ENCODE measurements at regions not wholly inside any gene's neighbourhood (a gene's known extent, or its start where the extent isn't known, plus 50 kb on each side); places are given as distances from the start of the nearest gene placed in this dataset.

- TF ChIP-seq ZBTB10 (CRISPR knock-in tag; IDR thresholded peaks at IDR 0.05; ENCODE audit: borderline replicate concordance): no peak
- TF ChIP-seq CREB1 (IDR thresholded peaks at IDR 0.05): no peak
- TF ChIP-seq CREB1 (CRISPR knock-in tag; IDR thresholded peaks at IDR 0.05): peak; percentile 50
- TF ChIP-seq RBAK (CRISPR knock-in tag; IDR thresholded peaks at IDR 0.05): no peak
- TF ChIP-seq, protein P1, sequence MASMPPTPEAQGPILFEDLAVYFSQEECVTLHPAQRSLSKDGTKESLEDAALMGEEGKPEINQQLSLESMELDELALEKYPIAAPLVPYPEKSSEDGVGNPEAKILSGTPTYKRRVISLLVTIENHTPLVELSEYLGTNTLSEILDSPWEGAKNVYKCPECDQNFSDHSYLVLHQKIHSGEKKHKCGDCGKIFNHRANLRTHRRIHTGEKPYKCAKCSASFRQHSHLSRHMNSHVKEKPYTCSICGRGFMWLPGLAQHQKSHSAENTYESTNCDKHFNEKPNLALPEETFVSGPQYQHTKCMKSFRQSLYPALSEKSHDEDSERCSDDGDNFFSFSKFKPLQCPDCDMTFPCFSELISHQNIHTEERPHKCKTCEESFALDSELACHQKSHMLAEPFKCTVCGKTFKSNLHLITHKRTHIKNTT (CRISPR knock-in tag; IDR thresholded peaks at IDR 0.05): no peak
- TF ChIP-seq XRCC5 (optimal IDR thresholded peaks at IDR 0.05; ENCODE audit: low read length): no peak
- TF ChIP-seq ZSCAN21 (CRISPR knock-in tag; IDR thresholded peaks at IDR 0.05; ENCODE audit: borderline replicate concordance): no peak
- TF ChIP-seq ZHX1 (CRISPR knock-in tag; IDR thresholded peaks at IDR 0.05; ENCODE audit: low read depth): no peak
- peak; percentile 26; the same call in 1 of the 2 replicates for TF ChIP-seq RELA (CRISPR knock-in tag; IDR thresholded peaks at IDR 0.05)
- no peak for TF ChIP-seq TBP (CRISPR knock-in tag; IDR thresholded peaks at IDR 0.05)
- peak; percentile 43; the same call in 1 of the 2 replicates for TF ChIP-seq FOXP1 (IDR thresholded peaks at IDR 0.05)
- peak; percentile 84 for TF ChIP-seq FOXP1 (CRISPR knock-in tag; IDR thresholded peaks at IDR 0.05)
- TF ChIP-seq, protein P2, sequence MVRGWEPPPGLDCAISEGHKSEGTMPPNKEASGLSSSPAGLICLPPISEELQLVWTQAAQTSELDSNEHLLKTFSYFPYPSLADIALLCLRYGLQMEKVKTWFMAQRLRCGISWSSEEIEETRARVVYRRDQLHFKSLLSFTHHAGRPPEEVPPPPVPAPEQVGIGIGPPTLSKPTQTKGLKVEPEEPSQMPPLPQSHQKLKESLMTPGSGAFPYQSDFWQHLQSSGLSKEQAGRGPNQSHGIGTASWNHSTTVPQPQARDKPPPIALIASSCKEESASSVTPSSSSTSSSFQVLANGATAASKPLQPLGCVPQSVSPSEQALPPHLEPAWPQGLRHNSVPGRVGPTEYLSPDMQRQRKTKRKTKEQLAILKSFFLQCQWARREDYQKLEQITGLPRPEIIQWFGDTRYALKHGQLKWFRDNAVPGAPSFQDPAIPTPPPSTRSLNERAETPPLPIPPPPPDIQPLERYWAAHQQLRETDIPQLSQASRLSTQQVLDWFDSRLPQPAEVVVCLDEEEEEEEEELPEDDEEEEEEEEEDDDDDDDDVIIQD (CRISPR knock-in tag; IDR thresholded peaks at IDR 0.05; ENCODE audit: low read depth): peak; percentile 26; the same call in 1 of the 2 replicates
- TF ChIP-seq ZNF670 (CRISPR knock-in tag; IDR thresholded peaks at IDR 0.05; ENCODE audit: borderline replicate concordance): no peak
- no peak for TF ChIP-seq YEATS2 (CRISPR knock-in tag; IDR thresholded peaks at IDR 0.05; ENCODE audit: borderline replicate concordance)
- TF ChIP-seq SOX6 (IDR thresholded peaks at IDR 0.05): no peak
- peak; percentile 65 for TF ChIP-seq SOX6 (CRISPR knock-in tag; IDR thresholded peaks at IDR 0.05)
- TF ChIP-seq PRMT3 (CRISPR knock-in tag; IDR thresholded peaks at IDR 0.05; ENCODE audit: borderline replicate concordance, low read depth): no peak
- TF ChIP-seq ZFP36L2 (CRISPR knock-in tag; IDR thresholded peaks at IDR 0.05): no peak
- TF ChIP-seq ZNF367 (CRISPR knock-in tag; IDR thresholded peaks at IDR 0.05; ENCODE audit: borderline replicate concordance): no peak
- TF ChIP-seq ZNF749 (CRISPR knock-in tag; IDR thresholded peaks at IDR 0.05; ENCODE audit: borderline replicate concordance): no peak
- TF ChIP-seq ATF4 (CRISPR knock-in tag; IDR thresholded peaks at IDR 0.05): peak in 1 of 2 experiments; percentile 41; a peak in 2 of 4 replicates
- no peak for TF ChIP-seq TGIF2 (CRISPR knock-in tag; IDR thresholded peaks at IDR 0.05)
- TF ChIP-seq SUZ12 (IDR thresholded peaks at IDR 0.05; ENCODE audit: low read depth, low read length): no peak
Observed at GRCh38 chr4:102439236-102439614, 61.9 kb upstream of the NFKB1 start (continued).

All from HepG2 (cell line).